ENCODE measurements at regions not wholly inside any gene's neighbourhood (a gene's known extent, or its start where the extent isn't known, plus 50 kb on each side); places are given as distances from the start of the nearest gene placed in this dataset.

- no peak for TF ChIP-seq CSRNP3 (CRISPR knock-in tag; IDR thresholded peaks at IDR 0.05)
- ATAC-seq: no peak
Measured at GRCh38 chr1:30545365-30545764, 178.0 kb downstream of the MATN1 start.

GRCh38 chr1:30541721-30542485, 181.5 kb downstream of the MATN1 start:
- TF ChIP-seq BACH2 (CRISPR knock-in tag; IDR thresholded peaks at IDR 0.05; ENCODE audit: borderline replicate concordance) (no peak), ZNF70 (CRISPR knock-in tag; IDR thresholded peaks at IDR 0.05) (no peak), TCF4 (CRISPR knock-in tag; IDR thresholded peaks at IDR 0.05; ENCODE audit: borderline replicate concordance) (no peak), ISL1 (CRISPR knock-in tag; IDR thresholded peaks at IDR 0.05) (no peak), ZNF565 (CRISPR knock-in tag; conservative IDR thresholded peaks at IDR 0.05; ENCODE audit: low read depth) (no peak), ESRRG (CRISPR knock-in tag; IDR thresholded peaks at IDR 0.05) (no peak), POU6F1 (CRISPR knock-in tag; IDR thresholded peaks at IDR 0.05; ENCODE audit: borderline replicate concordance, low read depth) (no peak), ZC3H10 (CRISPR knock-in tag; IDR thresholded peaks at IDR 0.05) (no peak), CSDC2 (CRISPR knock-in tag; IDR thresholded peaks at IDR 0.05) (no peak), SNAI2 (CRISPR knock-in tag; IDR thresholded peaks at IDR 0.05) (no peak), RARB (CRISPR knock-in tag; IDR thresholded peaks at IDR 0.05) (no peak), PATZ1 (CRISPR knock-in tag; IDR thresholded peaks at IDR 0.05; ENCODE audit: borderline replicate concordance) (no peak), PPARA (CRISPR knock-in tag; IDR thresholded peaks at IDR 0.05; ENCODE audit: borderline replicate concordance) (no peak), OSR1 (CRISPR knock-in tag; IDR thresholded peaks at IDR 0.05) (no peak)
- no peak for ATAC-seq

GRCh38 chr1:30540611-30541192, 182.7 kb downstream of the MATN1 start:
- ATAC-seq: no peak
- no peak for TF ChIP-seq ARNTL (CRISPR knock-in tag; IDR thresholded peaks at IDR 0.05; ENCODE audit: borderline replicate concordance, low read depth)
- no peak for TF ChIP-seq PPARA (CRISPR knock-in tag; IDR thresholded peaks at IDR 0.05; ENCODE audit: borderline replicate concordance)
- no peak for TF ChIP-seq ZNF8 (CRISPR knock-in tag; IDR thresholded peaks at IDR 0.05)
- no peak for TF ChIP-seq CSDC2 (CRISPR knock-in tag; IDR thresholded peaks at IDR 0.05)
- TF ChIP-seq OSR1 (CRISPR knock-in tag; IDR thresholded peaks at IDR 0.05): no peak
- no peak for TF ChIP-seq ZC3H10 (CRISPR knock-in tag; IDR thresholded peaks at IDR 0.05)
- no peak for TF ChIP-seq ZFP3 (CRISPR knock-in tag; IDR thresholded peaks at IDR 0.05)
- no peak for TF ChIP-seq TSHZ2 (CRISPR knock-in tag; IDR thresholded peaks at IDR 0.05)
- no peak for TF ChIP-seq GLIS3 (CRISPR knock-in tag; IDR thresholded peaks at IDR 0.05)
- no peak for TF ChIP-seq TOX (CRISPR knock-in tag; IDR thresholded peaks at IDR 0.05; ENCODE audit: borderline replicate concordance)
- TF ChIP-seq PATZ1 (CRISPR knock-in tag; IDR thresholded peaks at IDR 0.05; ENCODE audit: borderline replicate concordance): no peak
- TF ChIP-seq TCF4 (CRISPR knock-in tag; IDR thresholded peaks at IDR 0.05; ENCODE audit: borderline replicate concordance): no peak
- no peak for TF ChIP-seq POU6F1 (CRISPR knock-in tag; IDR thresholded peaks at IDR 0.05; ENCODE audit: borderline replicate concordance, low read depth)
- TF ChIP-seq CREB5 (CRISPR knock-in tag; IDR thresholded peaks at IDR 0.05; ENCODE audit: low read depth): no peak
- TF ChIP-seq CSRNP3 (CRISPR knock-in tag; IDR thresholded peaks at IDR 0.05): no peak
- no peak for TF ChIP-seq BACH2 (CRISPR knock-in tag; IDR thresholded peaks at IDR 0.05; ENCODE audit: borderline replicate concordance)
